ENCODE measurements at regions not wholly inside any gene's neighbourhood (a gene's known extent, or its start where the extent isn't known, plus 50 kb on each side); places are given as distances from the start of the nearest gene placed in this dataset.

DNA sequence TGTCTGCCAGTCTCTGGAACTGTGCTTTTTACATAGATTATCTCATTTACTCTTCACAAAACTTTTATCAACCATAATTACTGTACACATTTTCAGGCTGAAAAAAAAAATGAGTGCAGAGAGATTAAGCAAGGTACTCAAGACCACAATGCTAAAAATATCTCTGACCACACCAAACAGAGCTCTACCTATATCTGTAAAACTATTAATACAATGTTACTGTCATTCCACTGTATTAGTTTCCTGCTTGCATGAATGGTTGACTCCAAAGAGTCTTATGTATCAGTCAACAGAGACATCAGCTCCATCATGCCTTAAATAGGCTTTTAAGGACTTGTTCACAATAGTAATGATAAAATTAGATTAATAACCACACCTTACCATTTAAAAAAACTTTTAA, 134.7 kb upstream of the CCDC150 start:
- TF ChIP-seq GATA3 (IDR thresholded peaks at IDR 0.05; ENCODE audit: low read depth, low read length) (no peak), GATA2 (IDR thresholded peaks at IDR 0.05; ENCODE audit: low read depth, low read length) (no peak)

All from SH-SY5Y (cell line).